ENCODE measurements at regions not wholly inside any gene's neighbourhood (a gene's known extent, or its start where the extent isn't known, plus 50 kb on each side); places are given as distances from the start of the nearest gene placed in this dataset.

DNA sequence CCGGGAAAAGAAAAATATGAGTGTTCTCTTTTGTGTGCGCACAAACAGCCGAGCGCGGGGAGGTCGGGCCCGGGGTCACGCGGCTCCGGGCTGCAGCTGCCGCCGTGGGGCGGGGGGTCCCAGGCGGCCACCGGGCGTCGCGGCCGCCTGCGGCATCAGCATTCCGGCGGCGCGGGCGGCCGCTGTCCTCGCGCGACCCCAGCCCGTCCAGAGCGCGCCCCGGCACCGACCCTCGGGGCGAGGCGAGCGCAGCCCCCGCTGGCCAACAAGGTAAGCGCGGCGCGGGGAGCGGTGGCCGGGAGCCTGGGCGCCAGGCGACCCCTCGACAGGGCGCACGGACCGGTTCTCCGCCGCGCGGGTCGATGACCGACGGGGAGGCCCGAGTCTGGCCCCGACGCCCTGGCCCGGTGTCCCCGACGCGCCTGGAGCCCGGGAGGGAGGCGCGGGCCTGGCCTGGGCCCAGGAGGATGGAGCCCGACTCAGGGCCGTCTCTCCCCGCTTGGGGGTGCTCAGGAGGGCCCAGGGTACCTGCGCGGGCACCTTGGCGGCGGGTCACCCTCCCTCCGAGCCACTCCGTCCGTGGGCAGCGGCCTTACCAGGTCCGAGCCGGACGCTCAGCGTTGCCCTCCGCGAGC, 103.9 kb upstream of the DIO3 start:
- Histone ChIP-seq H3K79me2 (ENCODE audit: insufficient read depth, low read depth, low read length) (no peaks in the 10 kb centered on the region), H3K27ac (ENCODE audit: low read depth, low read length, poor library complexity, severe bottlenecking) (no peak overlapping the region), H3K9me3 (ENCODE audit: low read length) (no peaks in the 10 kb centered on the region), H3K9me2 (ENCODE audit: insufficient read depth, low read length) (no peaks in the 10 kb centered on the region), H3K4me3 (ENCODE audit: low read depth, low read length, poor library complexity, severe bottlenecking) (no peak overlapping the region), H4K20me1 (ENCODE audit: insufficient read depth, low read length) (no peaks in the 10 kb centered on the region), H3K36me3 (ENCODE audit: insufficient read depth, low read length) (no peaks in the 10 kb centered on the region), H2AFZ (ENCODE audit: low read length) (no peak overlapping the region), H3K4me2 (ENCODE audit: low read length) (no peak overlapping the region), H3K4me1 (ENCODE audit: insufficient read depth, low read length, poor library complexity, severe bottlenecking) (peaks cover 5% of the 10 kb centered on the region)
- DNase-seq (ENCODE audit: low spot score), result no peak
- CTCF ChIA-PET (ENCODE audit: unreplicated experiment), result no interaction called here
- no peak for TF ChIP-seq EZH2phosphoT487 (IDR thresholded peaks at IDR 0.05; ENCODE audit: borderline replicate concordance, low read depth, low read length)
- TF ChIP-seq, protein P1, sequence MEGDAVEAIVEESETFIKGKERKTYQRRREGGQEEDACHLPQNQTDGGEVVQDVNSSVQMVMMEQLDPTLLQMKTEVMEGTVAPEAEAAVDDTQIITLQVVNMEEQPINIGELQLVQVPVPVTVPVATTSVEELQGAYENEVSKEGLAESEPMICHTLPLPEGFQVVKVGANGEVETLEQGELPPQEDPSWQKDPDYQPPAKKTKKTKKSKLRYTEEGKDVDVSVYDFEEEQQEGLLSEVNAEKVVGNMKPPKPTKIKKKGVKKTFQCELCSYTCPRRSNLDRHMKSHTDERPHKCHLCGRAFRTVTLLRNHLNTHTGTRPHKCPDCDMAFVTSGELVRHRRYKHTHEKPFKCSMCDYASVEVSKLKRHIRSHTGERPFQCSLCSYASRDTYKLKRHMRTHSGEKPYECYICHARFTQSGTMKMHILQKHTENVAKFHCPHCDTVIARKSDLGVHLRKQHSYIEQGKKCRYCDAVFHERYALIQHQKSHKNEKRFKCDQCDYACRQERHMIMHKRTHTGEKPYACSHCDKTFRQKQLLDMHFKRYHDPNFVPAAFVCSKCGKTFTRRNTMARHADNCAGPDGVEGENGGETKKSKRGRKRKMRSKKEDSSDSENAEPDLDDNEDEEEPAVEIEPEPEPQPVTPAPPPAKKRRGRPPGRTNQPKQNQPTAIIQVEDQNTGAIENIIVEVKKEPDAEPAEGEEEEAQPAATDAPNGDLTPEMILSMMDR (conservative IDR thresholded peaks at IDR 0.05; ENCODE audit: low read length), result no peak
- intact Hi-C loops (cut with micrococcal nuclease; ENCODE audit: unreplicated experiment), result no loop called here
- no TSS peak for BruUV-seq (replicated peaks)
- POLR2A ChIA-PET, result no interaction called here

DNA sequence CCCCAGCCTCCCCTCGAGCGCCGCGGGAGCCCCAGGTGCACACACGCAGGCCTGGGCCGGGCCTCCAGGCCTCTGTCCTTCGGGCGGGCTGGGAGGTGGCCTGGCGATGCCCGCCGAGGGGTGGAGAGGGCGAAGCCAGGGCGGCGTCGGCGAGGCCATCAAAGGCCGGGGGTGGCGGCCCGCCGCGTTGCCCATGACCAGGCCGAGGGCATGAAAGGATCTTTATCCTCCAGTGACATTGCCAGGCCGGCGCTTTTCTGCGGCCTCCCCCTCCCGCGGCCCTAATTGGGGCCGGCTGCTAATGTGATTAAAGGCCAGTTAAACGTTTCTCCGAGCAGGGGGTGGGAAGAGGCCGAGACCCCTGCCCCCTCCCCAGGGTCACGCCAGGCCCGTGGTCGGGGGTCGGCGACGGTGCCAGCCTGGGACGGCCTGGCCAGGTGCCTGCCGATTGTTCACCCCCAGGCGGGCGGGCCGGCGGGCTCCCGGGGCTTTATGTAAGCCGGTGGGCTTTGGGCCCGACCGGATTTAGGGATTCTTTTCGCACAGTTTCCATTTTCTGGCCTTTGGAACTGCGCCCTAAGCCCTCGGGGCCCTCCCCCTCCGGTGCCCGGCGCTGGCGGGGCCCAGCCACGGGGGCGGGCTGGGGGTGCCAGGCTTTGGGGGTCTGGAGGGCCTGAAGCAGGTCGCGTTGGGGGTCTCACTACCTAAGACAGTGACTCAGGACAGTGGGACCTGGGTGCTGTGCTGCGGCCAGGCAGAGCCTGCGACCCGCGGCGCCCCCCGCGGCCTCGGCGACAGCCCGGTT, 103.2 kb upstream of the DIO3 start:
- Histone ChIP-seq H3K4me1 (ENCODE audit: insufficient read depth, low read length, poor library complexity, severe bottlenecking) (no peaks in the 10 kb centered on the region), H3K4me3 (ENCODE audit: low read depth, low read length, poor library complexity, severe bottlenecking) (no peak overlapping the region), H2AFZ (ENCODE audit: low read length) (no peak overlapping the region), H3K4me2 (ENCODE audit: low read length) (no peak overlapping the region), H3K9me2 (ENCODE audit: insufficient read depth, low read length) (no peaks in the 10 kb centered on the region), H3K36me3 (ENCODE audit: insufficient read depth, low read length) (no peaks in the 10 kb centered on the region), H4K20me1 (ENCODE audit: insufficient read depth, low read length) (no peaks in the 10 kb centered on the region), H3K9me3 (ENCODE audit: low read length) (no peaks in the 10 kb centered on the region), H3K79me2 (ENCODE audit: insufficient read depth, low read depth, low read length) (no peaks in the 10 kb centered on the region), H3K27ac (ENCODE audit: low read depth, low read length, poor library complexity, severe bottlenecking) (no peak overlapping the region)
- TF ChIP-seq, protein P1 (conservative IDR thresholded peaks at IDR 0.05; ENCODE audit: low read length), result no peak
- TF ChIP-seq EZH2phosphoT487 (IDR thresholded peaks at IDR 0.05; ENCODE audit: borderline replicate concordance, low read depth, low read length), result no peak
- intact Hi-C loops (cut with micrococcal nuclease; ENCODE audit: unreplicated experiment), result no loop called here
- ChIA-PET POLR2A (no interaction called here), CTCF (ENCODE audit: unreplicated experiment) (no interaction called here)
- no peak for DNase-seq (ENCODE audit: low spot score)
- no TSS peak for BruUV-seq (replicated peaks)

All from OCI-LY7 (cell line).